ENCODE measurements at regions not wholly inside any gene's neighbourhood (a gene's known extent, or its start where the extent isn't known, plus 50 kb on each side); places are given as distances from the start of the nearest gene placed in this dataset.

- Mint-ChIP-seq H3K4me1 (no peaks in the 10 kb centered on the region), H3K36me3 (no peaks in the 10 kb centered on the region), H3K27ac (no peak overlapping the region), H3K27me3 (no peaks in the 10 kb centered on the region), H3K9me3 (no peaks in the 10 kb centered on the region), H3K4me3 (no peak overlapping the region)
- no peak for ATAC-seq (ENCODE audit: low read depth)
- DNase-seq = no peak
- POLR2A ChIA-PET = no interaction called here
These were observed 740.4 kb downstream of the DSC3 start for GRCh38 chr18:30302181-30302580.

GRCh38 chr18:30298769-30299168 is 743.8 kb downstream of the DSC3 start:
- Mint-ChIP-seq H3K27me3 (no peaks in the 10 kb centered on the region), H3K9me3 (peaks cover 9% of the 10 kb centered on the region), H3K4me3 (no peak overlapping the region), H3K27ac (no peak overlapping the region), H3K4me1 (no peaks in the 10 kb centered on the region), H3K36me3 (no peaks in the 10 kb centered on the region)
- DNase-seq (no peak), ATAC-seq (ENCODE audit: low read depth) (no peak)
- POLR2A ChIA-PET = no interaction called here

- ATAC-seq (ENCODE audit: low read depth) (no peak), DNase-seq (no peak)
- Mint-ChIP-seq H3K4me3 (no peak overlapping the region), H3K27me3 (no peaks in the 10 kb centered on the region), H3K4me1 (no peaks in the 10 kb centered on the region), H3K27ac (no peak overlapping the region), H3K9me3 (peaks cover 2% of the 10 kb centered on the region), H3K36me3 (no peaks in the 10 kb centered on the region)
- POLR2A ChIA-PET = no interaction called here
These were observed 753.7 kb downstream of the DSC3 start for GRCh38 chr18:30288662-30289414.

GRCh38 chr18:30280861-30281470 is 761.6 kb downstream of the DSC3 start:
- Mint-ChIP-seq H3K27ac (no peak overlapping the region), H3K4me3 (no peak overlapping the region), H3K27me3 (no peaks in the 10 kb centered on the region), H3K9me3 (no peaks in the 10 kb centered on the region), H3K4me1 (no peaks in the 10 kb centered on the region), H3K36me3 (no peaks in the 10 kb centered on the region)
- POLR2A ChIA-PET = no interaction called here
- no peak for ATAC-seq (ENCODE audit: low read depth)
- DNase-seq = no peak

GRCh38 chr18:30280186-30280585 is 762.4 kb downstream of the DSC3 start:
- no peaks in the 10 kb centered on the region for H3K4me1 Mint-ChIP-seq
- ATAC-seq (ENCODE audit: low read depth) (no peak), DNase-seq (no peak)
- H3K27ac Mint-ChIP-seq = no peak overlapping the region
- no peaks in the 10 kb centered on the region for H3K27me3 Mint-ChIP-seq
- H3K4me3 Mint-ChIP-seq = no peak overlapping the region
- H3K36me3 Mint-ChIP-seq = no peaks in the 10 kb centered on the region
- POLR2A ChIA-PET = no interaction called here
- H3K9me3 Mint-ChIP-seq = no peaks in the 10 kb centered on the region

GRCh38 chr18:30277676-30278075 is 764.9 kb downstream of the DSC3 start:
- no peak for ATAC-seq (ENCODE audit: low read depth)
- H3K4me1 Mint-ChIP-seq = no peaks in the 10 kb centered on the region
- H3K4me3 Mint-ChIP-seq = no peak overlapping the region
- POLR2A ChIA-PET = no interaction called here
- H3K36me3 Mint-ChIP-seq = no peaks in the 10 kb centered on the region
- DNase-seq = no peak
- H3K27me3 Mint-ChIP-seq = no peaks in the 10 kb centered on the region
- no peak overlapping the region for H3K27ac Mint-ChIP-seq
- no peaks in the 10 kb centered on the region for H3K9me3 Mint-ChIP-seq

- H3K27me3 Mint-ChIP-seq = no peaks in the 10 kb centered on the region
- POLR2A ChIA-PET = no interaction called here
- H3K27ac Mint-ChIP-seq = no peak overlapping the region
- H3K4me3 Mint-ChIP-seq = no peak overlapping the region
- no peaks in the 10 kb centered on the region for H3K4me1 Mint-ChIP-seq
- H3K9me3 Mint-ChIP-seq = no peaks in the 10 kb centered on the region
- ATAC-seq (ENCODE audit: low read depth) = no peak
- DNase-seq = no peak
- H3K36me3 Mint-ChIP-seq = no peaks in the 10 kb centered on the region
These were observed 770.8 kb downstream of the DSC3 start for GRCh38 chr18:30271716-30272115.

GRCh38 chr18:30265190-30265589 is 777.4 kb downstream of the DSC3 start:
- no peaks in the 10 kb centered on the region for H3K36me3 Mint-ChIP-seq
- no peak overlapping the region for H3K4me3 Mint-ChIP-seq
- ATAC-seq (ENCODE audit: low read depth) = no peak
- no peaks in the 10 kb centered on the region for H3K27me3 Mint-ChIP-seq
- no peak for DNase-seq
- POLR2A ChIA-PET = no interaction called here
- no peaks in the 10 kb centered on the region for H3K4me1 Mint-ChIP-seq
- no peak overlapping the region for H3K27ac Mint-ChIP-seq
- no peaks in the 10 kb centered on the region for H3K9me3 Mint-ChIP-seq

GRCh38 chr18:30254331-30254730 is 788.2 kb downstream of the DSC3 start:
- H3K27me3 Mint-ChIP-seq = no peaks in the 10 kb centered on the region
- H3K36me3 Mint-ChIP-seq = no peaks in the 10 kb centered on the region
- H3K4me3 Mint-ChIP-seq = no peak overlapping the region
- POLR2A ChIA-PET = no interaction called here
- no peaks in the 10 kb centered on the region for H3K4me1 Mint-ChIP-seq
- no peak overlapping the region for H3K27ac Mint-ChIP-seq
- ATAC-seq (ENCODE audit: low read depth) (no peak), DNase-seq (no peak)
- H3K9me3 Mint-ChIP-seq = peaks cover 3% of the 10 kb centered on the region

- H3K4me1 Mint-ChIP-seq = no peaks in the 10 kb centered on the region
- no peak overlapping the region for H3K27ac Mint-ChIP-seq
- H3K36me3 Mint-ChIP-seq = no peaks in the 10 kb centered on the region
- ATAC-seq (ENCODE audit: low read depth) (no peak), DNase-seq (no peak)
- H3K4me3 Mint-ChIP-seq = no peak overlapping the region
- H3K27me3 Mint-ChIP-seq = no peaks in the 10 kb centered on the region
- H3K9me3 Mint-ChIP-seq = peaks cover 5% of the 10 kb centered on the region
- POLR2A ChIA-PET = no interaction called here
These were observed 794.5 kb downstream of the DSC3 start for GRCh38 chr18:30248056-30248455.

GRCh38 chr18:30245766-30246455 is 796.6 kb downstream of the DSC3 start:
- H3K36me3 Mint-ChIP-seq = no peaks in the 10 kb centered on the region
- H3K4me1 Mint-ChIP-seq = no peaks in the 10 kb centered on the region
- no peaks in the 10 kb centered on the region for H3K27me3 Mint-ChIP-seq
- DNase-seq (no peak), ATAC-seq (ENCODE audit: low read depth) (no peak)
- POLR2A ChIA-PET = no interaction called here
- H3K4me3 Mint-ChIP-seq = no peak overlapping the region
- no peak overlapping the region for H3K27ac Mint-ChIP-seq
- peaks cover 6% of the 10 kb centered on the region for H3K9me3 Mint-ChIP-seq

GRCh38 chr18:30234755-30235154 is 807.8 kb downstream of the DSC3 start:
- H3K4me1 Mint-ChIP-seq = no peaks in the 10 kb centered on the region
- H3K4me3 Mint-ChIP-seq = no peak overlapping the region
- H3K36me3 Mint-ChIP-seq = no peaks in the 10 kb centered on the region
- no peaks in the 10 kb centered on the region for H3K27me3 Mint-ChIP-seq
- peaks cover 5% of the 10 kb centered on the region for H3K9me3 Mint-ChIP-seq
- POLR2A ChIA-PET = no interaction called here
- DNase-seq (no peak), ATAC-seq (ENCODE audit: low read depth) (no peak)
- no peak overlapping the region for H3K27ac Mint-ChIP-seq

GRCh38 chr18:30211112-30211511 is 831.4 kb downstream of the DSC3 start:
- H3K27me3 Mint-ChIP-seq = no peaks in the 10 kb centered on the region
- no peak overlapping the region for H3K27ac Mint-ChIP-seq
- ATAC-seq (ENCODE audit: low read depth) = no peak
- H3K4me3 Mint-ChIP-seq = no peak overlapping the region
- H3K4me1 Mint-ChIP-seq = no peaks in the 10 kb centered on the region
- POLR2A ChIA-PET = no interaction called here
- H3K9me3 Mint-ChIP-seq = peaks cover 4% of the 10 kb centered on the region
- no peaks in the 10 kb centered on the region for H3K36me3 Mint-ChIP-seq
- no peak for DNase-seq

GRCh38 chr18:30208546-30208945 is 834.0 kb downstream of the DSC3 start:
- H3K27me3 Mint-ChIP-seq = no peaks in the 10 kb centered on the region
- H3K36me3 Mint-ChIP-seq = no peaks in the 10 kb centered on the region
- no peak overlapping the region for H3K4me3 Mint-ChIP-seq
- H3K9me3 Mint-ChIP-seq = peaks cover 4% of the 10 kb centered on the region
- POLR2A ChIA-PET = no interaction called here
- no peak overlapping the region for H3K27ac Mint-ChIP-seq
- H3K4me1 Mint-ChIP-seq = no peaks in the 10 kb centered on the region
- no peak for DNase-seq
- no peak for ATAC-seq (ENCODE audit: low read depth)

All from activated naive CD8-positive, alpha-beta T cell treated with anti-CD3 and anti-CD28 coated beads, Interleukin-2, amount 10 ng/mL, durations not matched to agents 7 days and 5 days (primary cell).